GM23338 (cell line): ENCODE measurements at regions not wholly inside any gene's neighbourhood (a gene's known extent, or its start where the extent isn't known, plus 50 kb on each side); places are given as distances from the start of the nearest gene placed in this dataset.

Source experiments
- ATAC-seq: fragments of 200-7000 bp; cut with Tn5 transposase; 3 replicates; pipeline ENCODE4 v1.9.1; 2020
- DNase-seq: peaks from one replicate; pipeline ENCODE4 v3.0.0-alpha.2; 2015; ENCODE audit warnings: low spot score
- H2AFZ ChIP-seq: fragments of 200-600 bp; sonication (generic); 2 replicates; pipeline ENCODE4 v1.8.0; 2016; ENCODE audit warnings: antibody characterized with exemption, mild to moderate bottlenecking, moderate library complexity
- H3F3A ChIP-seq: fragments of 200-600 bp; sonication (generic); replicated peaks from 2 replicates; pipeline ENCODE4 v1.8.0; 2017; ENCODE audit warnings: antibody characterized with exemption, mixed run types, low read depth
- H3K27ac ChIP-seq: fragments of 200-600 bp; sonication (generic); 2 replicates; pipeline ENCODE4 v1.6.1; 2016; ENCODE audit warnings: low read depth
- H3K27me3 ChIP-seq: fragments of 200-600 bp; sonication (generic); 2 replicates; pipeline ENCODE4 v1.8.0; 2016; ENCODE audit warnings: mild to moderate bottlenecking, mixed run types, moderate library complexity; ENCODE audit not compliant: insufficient read depth
- H3K36me3 ChIP-seq: fragments of 200-600 bp; sonication (generic); 2 replicates; pipeline ENCODE4 v1.8.0; 2016; ENCODE audit warnings: mild to moderate bottlenecking; ENCODE audit not compliant: insufficient read depth
- H3K4me1 ChIP-seq: fragments of 200-600 bp; sonication (generic); 2 replicates; pipeline ENCODE4 v1.8.0; 2016; ENCODE audit warnings: mild to moderate bottlenecking, moderate library complexity; ENCODE audit not compliant: insufficient read depth
- H3K4me2 ChIP-seq: fragments of 200-600 bp; sonication (generic); 2 replicates; pipeline ENCODE4 v1.7.1; 2017; ENCODE audit warnings: mixed run types
- H3K4me3 ChIP-seq: fragments of 200-600 bp; sonication (generic); 2 replicates; pipeline ENCODE4 v1.6.1; 2016; ENCODE audit warnings: mixed run types
- H3K79me2 ChIP-seq: fragments of 200-600 bp; sonication (generic); replicated peaks from 2 replicates; pipeline ENCODE4 v1.8.0; 2017; ENCODE audit warnings: mild to moderate bottlenecking; ENCODE audit not compliant: insufficient read depth
- H3K9me2 ChIP-seq: fragments of 200-600 bp; sonication (generic); 2 replicates; pipeline ENCODE4 v1.8.0; 2017; ENCODE audit not compliant: insufficient read depth
- H4K20me1 ChIP-seq: fragments of 200-600 bp; sonication (generic); replicated peaks from 2 replicates; pipeline ENCODE4 v1.8.0; 2017; ENCODE audit warnings: mild to moderate bottlenecking; ENCODE audit not compliant: insufficient read depth
- H3K27ac Mint-ChIP-seq: 2 replicates; pipeline ENCODE4 v1.8.0; 2020; ENCODE audit warnings: inconsistent platforms, mild to moderate bottlenecking, moderate library complexity, mixed read lengths
- H3K27me3 Mint-ChIP-seq: 3 replicates; pipeline ENCODE4 v1.8.0; 2022; ENCODE audit warnings: low read depth, mild to moderate bottlenecking, moderate library complexity, mixed read lengths, inconsistent platforms; ENCODE audit not compliant: insufficient read depth, poor library complexity
- H3K36me3 Mint-ChIP-seq: 3 replicates; pipeline ENCODE4 v1.8.0; 2021; ENCODE audit warnings: low read depth, mild to moderate bottlenecking, inconsistent platforms, moderate library complexity, mixed read lengths
- H3K4me1 Mint-ChIP-seq: 3 replicates; pipeline ENCODE4 v1.8.0; 2020; ENCODE audit warnings: mild to moderate bottlenecking, inconsistent platforms, mixed read lengths
- H3K4me3 Mint-ChIP-seq: 3 replicates; pipeline ENCODE4 v1.8.0; 2021; ENCODE audit warnings: moderate library complexity, mild to moderate bottlenecking, inconsistent platforms, mixed read lengths
- H3K9me3 Mint-ChIP-seq: 3 replicates; pipeline ENCODE4 v1.8.0; 2020; ENCODE audit warnings: moderate library complexity, mild to moderate bottlenecking, inconsistent platforms, mixed read lengths
- NANOG ChIP-seq: IDR thresholded peaks from 2 replicates; pipeline ENCODE4 v1.6.1; 2016; ENCODE audit warnings: antibody characterized with exemption, borderline replicate concordance
- POLR2AphosphoS5 ChIP-seq: IDR thresholded peaks from 2 replicates; pipeline ENCODE4 v1.6.1; 2016; ENCODE audit warnings: antibody characterized with exemption, low read depth
- STAT1 ChIP-seq: IDR thresholded peaks from one replicate; pipeline ENCODE4 v1.6.1; 2016; ENCODE audit warnings: antibody characterized with exemption; ENCODE audit not compliant: unreplicated experiment
- ZNF114 ChIP-seq: fragments of 250-450 bp; sonication (Bioruptor Pico); IDR thresholded peaks from 2 replicates; pipeline ENCODE4 v1.5.0; 2020; ENCODE audit warnings: mild to moderate bottlenecking, moderate library complexity
- TF ChIP-seq, protein P1 (sequence below): fragments of 250-450 bp; sonication (Bioruptor Pico); IDR thresholded peaks from 2 replicates; pipeline ENCODE4 v1.5.0; 2020; ENCODE audit warnings: mild to moderate bottlenecking, moderate library complexity
- TF ChIP-seq, protein P2 (sequence below): IDR thresholded peaks from 2 replicates; pipeline ENCODE4 v1.6.1; 2016; ENCODE audit warnings: antibody characterized with exemption

- TF ChIP-seq, protein P1, sequence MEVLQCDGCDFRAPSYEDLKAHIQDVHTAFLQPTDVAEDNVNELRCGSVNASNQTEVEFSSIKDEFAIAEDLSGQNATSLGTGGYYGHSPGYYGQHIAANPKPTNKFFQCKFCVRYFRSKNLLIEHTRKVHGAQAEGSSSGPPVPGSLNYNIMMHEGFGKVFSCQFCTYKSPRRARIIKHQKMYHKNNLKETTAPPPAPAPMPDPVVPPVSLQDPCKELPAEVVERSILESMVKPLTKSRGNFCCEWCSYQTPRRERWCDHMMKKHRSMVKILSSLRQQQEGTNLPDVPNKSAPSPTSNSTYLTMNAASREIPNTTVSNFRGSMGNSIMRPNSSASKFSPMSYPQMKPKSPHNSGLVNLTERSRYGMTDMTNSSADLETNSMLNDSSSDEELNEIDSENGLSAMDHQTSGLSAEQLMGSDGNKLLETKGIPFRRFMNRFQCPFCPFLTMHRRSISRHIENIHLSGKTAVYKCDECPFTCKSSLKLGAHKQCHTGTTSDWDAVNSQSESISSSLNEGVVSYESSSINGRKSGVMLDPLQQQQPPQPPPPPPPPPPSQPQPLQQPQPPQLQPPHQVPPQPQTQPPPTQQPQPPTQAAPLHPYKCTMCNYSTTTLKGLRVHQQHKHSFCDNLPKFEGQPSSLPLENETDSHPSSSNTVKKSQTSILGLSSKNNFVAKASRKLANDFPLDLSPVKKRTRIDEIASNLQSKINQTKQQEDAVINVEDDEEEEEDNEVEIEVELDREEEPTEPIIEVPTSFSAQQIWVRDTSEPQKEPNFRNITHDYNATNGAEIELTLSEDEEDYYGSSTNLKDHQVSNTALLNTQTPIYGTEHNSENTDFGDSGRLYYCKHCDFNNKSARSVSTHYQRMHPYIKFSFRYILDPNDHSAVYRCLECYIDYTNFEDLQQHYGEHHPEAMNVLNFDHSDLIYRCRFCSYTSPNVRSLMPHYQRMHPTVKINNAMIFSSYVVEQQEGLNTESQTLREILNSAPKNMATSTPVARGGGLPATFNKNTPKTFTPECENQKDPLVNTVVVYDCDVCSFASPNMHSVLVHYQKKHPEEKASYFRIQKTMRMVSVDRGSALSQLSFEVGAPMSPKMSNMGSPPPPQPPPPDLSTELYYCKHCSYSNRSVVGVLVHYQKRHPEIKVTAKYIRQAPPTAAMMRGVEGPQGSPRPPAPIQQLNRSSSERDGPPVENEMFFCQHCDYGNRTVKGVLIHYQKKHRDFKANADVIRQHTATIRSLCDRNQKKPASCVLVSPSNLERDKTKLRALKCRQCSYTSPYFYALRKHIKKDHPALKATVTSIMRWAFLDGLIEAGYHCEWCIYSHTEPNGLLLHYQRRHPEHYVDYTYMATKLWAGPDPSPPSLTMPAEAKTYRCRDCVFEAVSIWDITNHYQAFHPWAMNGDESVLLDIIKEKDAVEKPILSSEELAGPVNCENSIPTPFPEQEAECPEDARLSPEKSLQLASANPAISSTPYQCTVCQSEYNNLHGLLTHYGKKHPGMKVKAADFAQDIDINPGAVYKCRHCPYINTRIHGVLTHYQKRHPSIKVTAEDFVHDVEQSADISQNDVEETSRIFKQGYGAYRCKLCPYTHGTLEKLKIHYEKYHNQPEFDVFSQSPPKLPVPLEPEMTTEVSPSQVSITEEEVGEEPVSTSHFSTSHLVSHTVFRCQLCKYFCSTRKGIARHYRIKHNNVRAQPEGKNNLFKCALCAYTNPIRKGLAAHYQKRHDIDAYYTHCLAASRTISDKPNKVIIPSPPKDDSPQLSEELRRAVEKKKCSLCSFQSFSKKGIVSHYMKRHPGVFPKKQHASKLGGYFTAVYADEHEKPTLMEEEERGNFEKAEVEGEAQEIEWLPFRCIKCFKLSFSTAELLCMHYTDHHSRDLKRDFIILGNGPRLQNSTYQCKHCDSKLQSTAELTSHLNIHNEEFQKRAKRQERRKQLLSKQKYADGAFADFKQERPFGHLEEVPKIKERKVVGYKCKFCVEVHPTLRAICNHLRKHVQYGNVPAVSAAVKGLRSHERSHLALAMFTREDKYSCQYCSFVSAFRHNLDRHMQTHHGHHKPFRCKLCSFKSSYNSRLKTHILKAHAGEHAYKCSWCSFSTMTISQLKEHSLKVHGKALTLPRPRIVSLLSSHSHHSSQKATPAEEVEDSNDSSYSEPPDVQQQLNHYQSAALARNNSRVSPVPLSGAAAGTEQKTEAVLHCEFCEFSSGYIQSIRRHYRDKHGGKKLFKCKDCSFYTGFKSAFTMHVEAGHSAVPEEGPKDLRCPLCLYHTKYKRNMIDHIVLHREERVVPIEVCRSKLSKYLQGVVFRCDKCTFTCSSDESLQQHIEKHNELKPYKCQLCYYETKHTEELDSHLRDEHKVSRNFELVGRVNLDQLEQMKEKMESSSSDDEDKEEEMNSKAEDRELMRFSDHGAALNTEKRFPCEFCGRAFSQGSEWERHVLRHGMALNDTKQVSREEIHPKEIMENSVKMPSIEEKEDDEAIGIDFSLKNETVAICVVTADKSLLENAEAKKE (CRISPR knock-in tag) = no peak
Measured at GRCh38 chr3:76855451-76855850, 184.4 kb upstream of the ROBO2 start (continued).

DNA sequence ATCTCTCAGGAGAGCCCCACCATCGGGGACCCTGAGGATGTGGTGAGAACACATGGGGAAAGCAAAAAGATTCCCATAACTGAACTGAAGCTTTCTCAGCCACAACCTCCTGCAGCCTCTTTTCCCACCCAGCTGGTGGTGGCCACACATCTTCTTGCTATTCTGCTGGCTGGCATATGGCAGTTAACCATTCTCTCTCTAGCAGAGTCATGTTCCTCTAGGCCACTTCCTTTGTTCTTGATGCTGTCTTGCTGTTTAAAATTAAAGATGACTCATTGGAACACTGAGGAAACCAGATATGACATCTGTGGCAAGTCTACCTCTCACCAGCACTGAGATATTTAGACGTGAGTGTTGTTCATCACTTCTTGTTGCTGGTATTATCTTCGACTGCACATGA is 180.3 kb upstream of the ROBO2 start:
- no peaks in the 10 kb centered on the region; the same call in 2 of the 3 replicates for H3K9me3 Mint-ChIP-seq
- no peaks in the 10 kb centered on the region for H3K79me2 ChIP-seq
- H3K36me3 ChIP-seq = no peaks in the 10 kb centered on the region
- no peaks in the 10 kb centered on the region for H3K27me3 Mint-ChIP-seq
- DNase-seq = no peak
- no peaks in the 10 kb centered on the region for H3K36me3 Mint-ChIP-seq
- no peaks in the 10 kb centered on the region for H3K4me1 Mint-ChIP-seq
- no peaks in the 10 kb centered on the region for H4K20me1 ChIP-seq
- H3K4me3 Mint-ChIP-seq = no peak overlapping the region
- H2AFZ ChIP-seq = no peak overlapping the region
- H3K4me3 ChIP-seq = no peak overlapping the region
- no peak for ATAC-seq
- H3K9me2 ChIP-seq = no peaks in the 10 kb centered on the region
- H3K27ac ChIP-seq = no peak overlapping the region
- H3K4me1 ChIP-seq = no peaks in the 10 kb centered on the region
- no peak overlapping the region for H3K4me2 ChIP-seq
- TF ChIP-seq, protein P2, sequence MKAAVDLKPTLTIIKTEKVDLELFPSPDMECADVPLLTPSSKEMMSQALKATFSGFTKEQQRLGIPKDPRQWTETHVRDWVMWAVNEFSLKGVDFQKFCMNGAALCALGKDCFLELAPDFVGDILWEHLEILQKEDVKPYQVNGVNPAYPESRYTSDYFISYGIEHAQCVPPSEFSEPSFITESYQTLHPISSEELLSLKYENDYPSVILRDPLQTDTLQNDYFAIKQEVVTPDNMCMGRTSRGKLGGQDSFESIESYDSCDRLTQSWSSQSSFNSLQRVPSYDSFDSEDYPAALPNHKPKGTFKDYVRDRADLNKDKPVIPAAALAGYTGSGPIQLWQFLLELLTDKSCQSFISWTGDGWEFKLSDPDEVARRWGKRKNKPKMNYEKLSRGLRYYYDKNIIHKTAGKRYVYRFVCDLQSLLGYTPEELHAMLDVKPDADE = no peak
- TF ChIP-seq NANOG (no peak), STAT1 (no peak), POLR2AphosphoS5 (no peak), ZNF114 (no peak)
- no peaks in the 10 kb centered on the region for H3K27me3 ChIP-seq
- H3K27ac Mint-ChIP-seq = no peak overlapping the region
- no peaks in the 10 kb centered on the region for H3F3A ChIP-seq
